HEK293T (cell line): ENCODE measurements at regions not wholly inside any gene's neighbourhood (a gene's known extent, or its start where the extent isn't known, plus 50 kb on each side); places are given as distances from the start of the nearest gene placed in this dataset.

Source experiments
- CTCF ChIA-PET: fragments of 350-600 bp; formaldehyde crosslinking; extraction: SDS; loops from one replicate; lab custom pipeline; 2021; ENCODE audit warnings: antibody characterized with exemption, inconsistent platforms; lab: Yijun Ruan, JAX
- POLR2A ChIA-PET: fragments of 350-600 bp; formaldehyde crosslinking; extraction: SDS; loops from one replicate; lab custom pipeline; 2020; ENCODE audit warnings: antibody characterized with exemption, inconsistent platforms; lab: Yijun Ruan, JAX
- DNase-seq: peaks from one replicate; pipeline ENCODE4 v3.0.0; 2012; ENCODE audit warnings: mixed read lengths; ENCODE audit errors: extremely low spot score
- ARNT ChIP-seq: fragments of 450-650 bp; IDR thresholded peaks from 2 replicates; pipeline ENCODE4 v1.6.1; 2017; ENCODE audit warnings: mild to moderate bottlenecking
- BHLHE40 ChIP-seq: fragments of 450-650 bp; IDR thresholded peaks from 2 replicates; pipeline ENCODE4 v1.6.1; 2016; ENCODE audit warnings: mild to moderate bottlenecking, moderate library complexity, borderline replicate concordance
- CTBP1 ChIP-seq: fragments of 450-650 bp; IDR thresholded peaks from 2 replicates; pipeline ENCODE4 v1.6.1; 2016; ENCODE audit warnings: borderline replicate concordance
- ELF4 ChIP-seq: fragments of 450-650 bp; IDR thresholded peaks from 2 replicates; pipeline ENCODE4 v1.6.1; 2017; ENCODE audit warnings: antibody characterized with exemption
- FOXA1 ChIP-seq: fragments of 450-650 bp; IDR thresholded peaks from 2 replicates; pipeline ENCODE4 v1.6.1; 2016; ENCODE audit warnings: mild to moderate bottlenecking
- FOXK2 ChIP-seq: fragments of 450-650 bp; IDR thresholded peaks from 2 replicates; pipeline ENCODE4 v1.6.1; 2016; ENCODE audit warnings: mild to moderate bottlenecking
- FOXM1 ChIP-seq: fragments of 450-650 bp; IDR thresholded peaks from 2 replicates; pipeline ENCODE4 v1.6.1; 2017; ENCODE audit warnings: mild to moderate bottlenecking, borderline replicate concordance
- HDGF ChIP-seq: fragments of 450-650 bp; IDR thresholded peaks from 2 replicates; pipeline ENCODE4 v1.6.1; 2017; ENCODE audit warnings: antibody characterized with exemption, borderline replicate concordance
- L3MBTL2 ChIP-seq: fragments of 450-650 bp; conservative IDR thresholded peaks from 2 replicates; pipeline ENCODE4 v1.6.1; 2016; ENCODE audit warnings: mild to moderate bottlenecking
- LEF1 ChIP-seq: fragments of 450-650 bp; IDR thresholded peaks from 2 replicates; pipeline ENCODE4 v1.6.1; 2017; ENCODE audit warnings: mild to moderate bottlenecking, borderline replicate concordance
- NFRKB ChIP-seq: fragments of 450-650 bp; IDR thresholded peaks from 2 replicates; pipeline ENCODE4 v1.6.1; 2016; ENCODE audit warnings: mild to moderate bottlenecking, moderate library complexity
- SP1 ChIP-seq: fragments of 450-650 bp; IDR thresholded peaks from 2 replicates; pipeline ENCODE4 v1.6.1; 2017
- SUZ12 ChIP-seq: fragments of 450-650 bp; IDR thresholded peaks from 2 replicates; pipeline ENCODE4 v1.6.1; 2016; ENCODE audit warnings: mild to moderate bottlenecking
- TARDBP ChIP-seq: fragments of 450-650 bp; IDR thresholded peaks from 2 replicates; pipeline ENCODE4 v1.6.1; 2016
- ZNF384 ChIP-seq: fragments of 450-650 bp; IDR thresholded peaks from 2 replicates; pipeline ENCODE4 v1.6.1; 2016
- TF ChIP-seq, protein P1 (sequence below): fragments of 450-650 bp; IDR thresholded peaks from 2 replicates; pipeline ENCODE4 v1.6.1; 2016

- no peak for TF ChIP-seq ARNT
- POLR2A ChIA-PET = no interaction called here
- CTCF ChIA-PET = no interaction called here
- no peak for DNase-seq
Observed at GRCh38 chr7:68938151-68938550, 660.1 kb upstream of the AUTS2 start.

- no peak for DNase-seq
- POLR2A ChIA-PET = no interaction called here
- TF ChIP-seq LEF1 (no peak), L3MBTL2 (no peak), TARDBP (no peak), FOXA1 (no peak), SP1 (no peak), FOXK2 (no peak), HDGF (no peak), SUZ12 (no peak), ELF4 (no peak), ARNT (no peak), NFRKB (no peak), FOXM1 (no peak), ZNF384 (no peak), CTBP1 (no peak), BHLHE40 (no peak)
- TF ChIP-seq, protein P1, sequence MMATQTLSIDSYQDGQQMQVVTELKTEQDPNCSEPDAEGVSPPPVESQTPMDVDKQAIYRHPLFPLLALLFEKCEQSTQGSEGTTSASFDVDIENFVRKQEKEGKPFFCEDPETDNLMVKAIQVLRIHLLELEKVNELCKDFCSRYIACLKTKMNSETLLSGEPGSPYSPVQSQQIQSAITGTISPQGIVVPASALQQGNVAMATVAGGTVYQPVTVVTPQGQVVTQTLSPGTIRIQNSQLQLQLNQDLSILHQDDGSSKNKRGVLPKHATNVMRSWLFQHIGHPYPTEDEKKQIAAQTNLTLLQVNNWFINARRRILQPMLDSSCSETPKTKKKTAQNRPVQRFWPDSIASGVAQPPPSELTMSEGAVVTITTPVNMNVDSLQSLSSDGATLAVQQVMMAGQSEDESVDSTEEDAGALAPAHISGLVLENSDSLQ = no peak
- CTCF ChIA-PET = no interaction called here
Observed at GRCh38 chr7:68943786-68944185, 654.5 kb upstream of the AUTS2 start.

DNA sequence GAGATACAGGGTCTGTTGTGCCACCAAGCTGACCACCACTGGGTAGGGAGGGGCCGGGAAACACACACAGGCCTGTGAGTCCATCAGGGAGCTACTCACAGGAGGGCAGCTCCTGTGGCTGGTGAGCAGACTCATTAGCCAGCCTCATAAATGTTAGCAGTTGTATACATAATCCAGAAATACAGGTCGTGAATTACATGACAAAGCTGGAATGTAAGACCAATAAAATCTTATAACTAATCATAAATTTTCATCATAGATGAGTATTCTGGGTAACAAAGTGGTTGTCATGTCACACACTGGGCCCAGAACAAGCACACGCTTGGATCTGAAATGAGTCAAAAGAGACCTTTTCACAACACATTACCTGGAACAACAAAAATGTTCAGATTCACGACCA, 642.6 kb upstream of the AUTS2 start:
- no peak for TF ChIP-seq HDGF
- no peak for TF ChIP-seq NFRKB
- ChIA-PET POLR2A (no interaction called here), CTCF (no interaction called here)
- DNase-seq = no peak

DNA sequence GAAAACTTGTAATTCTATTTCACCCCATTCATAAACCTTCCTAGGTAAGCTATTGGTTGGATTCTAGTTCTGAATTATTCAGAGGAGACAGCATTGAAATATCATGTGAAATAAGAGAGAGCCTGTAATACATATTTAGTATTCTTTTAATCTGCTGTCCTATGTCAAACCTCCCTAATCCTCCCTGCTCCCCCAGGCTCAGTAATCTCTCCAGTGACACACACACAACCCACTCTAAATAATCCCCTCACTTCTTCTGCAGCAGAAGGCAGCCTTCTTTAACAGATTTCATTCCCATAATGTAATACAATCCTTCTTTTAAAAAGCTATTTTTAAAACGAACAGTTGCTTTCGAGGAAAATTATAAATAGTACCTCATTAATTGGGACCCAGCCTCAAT, 639.7 kb upstream of the AUTS2 start:
- DNase-seq = no peak
- TF ChIP-seq ZNF384 = no peak
- no peak for TF ChIP-seq FOXM1
- no peak for TF ChIP-seq BHLHE40
- no peak for TF ChIP-seq FOXA1
- no peak for TF ChIP-seq LEF1
- TF ChIP-seq HDGF = no peak
- no peak for TF ChIP-seq FOXK2
- no peak for TF ChIP-seq CTBP1
- TF ChIP-seq SP1 = no peak
- no peak for TF ChIP-seq L3MBTL2
- TF ChIP-seq ARNT = no peak
- TF ChIP-seq TARDBP = no peak
- no peak for TF ChIP-seq NFRKB
- CTCF ChIA-PET = no interaction called here
- POLR2A ChIA-PET = no interaction called here

- ChIA-PET POLR2A (no interaction called here), CTCF (no interaction called here)
- TF ChIP-seq CTBP1 = no peak
- no peak for TF ChIP-seq ELF4
- TF ChIP-seq FOXM1 = no peak
- TF ChIP-seq LEF1 = no peak
- no peak for TF ChIP-seq BHLHE40
- TF ChIP-seq HDGF = no peak
- TF ChIP-seq, protein P1 = no peak
- no peak for TF ChIP-seq FOXK2
- no peak for DNase-seq
Observed at GRCh38 chr7:68963552-68963951, 634.7 kb upstream of the AUTS2 start.

GRCh38 chr7:68964060-68964459, 634.2 kb upstream of the AUTS2 start:
- ChIA-PET POLR2A (no interaction called here), CTCF (no interaction called here)
- no peak for DNase-seq
- TF ChIP-seq, protein P1 = no peak
- no peak for TF ChIP-seq ELF4

DNA sequence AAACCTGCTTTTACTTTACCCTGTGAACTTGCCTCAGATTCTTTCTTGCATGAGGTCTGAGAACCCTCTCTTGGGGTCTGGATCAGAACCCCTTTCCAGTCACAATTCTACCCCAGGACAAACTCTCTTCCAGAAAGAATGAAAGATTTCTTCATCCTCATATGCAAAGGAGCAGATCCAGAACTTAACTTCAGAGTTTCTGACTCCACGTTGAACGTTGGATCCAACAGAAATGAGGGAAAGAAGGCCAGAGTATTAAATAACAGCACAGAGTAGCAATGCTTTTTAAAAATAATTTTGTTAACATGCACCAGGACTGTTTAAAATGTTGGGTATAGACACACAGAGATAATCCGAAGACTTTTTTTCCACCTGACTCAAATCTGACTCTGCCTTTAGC, 632.9 kb upstream of the AUTS2 start:
- TF ChIP-seq SUZ12 = no peak
- TF ChIP-seq LEF1 = no peak
- TF ChIP-seq FOXA1 = no peak
- no peak for TF ChIP-seq ELF4
- TF ChIP-seq TARDBP = no peak
- no peak for TF ChIP-seq FOXM1
- TF ChIP-seq SP1 = no peak
- no peak for TF ChIP-seq ARNT
- no peak for TF ChIP-seq CTBP1
- TF ChIP-seq BHLHE40 = no peak
- TF ChIP-seq ZNF384 = no peak
- TF ChIP-seq HDGF = no peak
- no peak for TF ChIP-seq NFRKB
- CTCF ChIA-PET = no interaction called here
- DNase-seq = no peak
- POLR2A ChIA-PET = no interaction called here

DNA sequence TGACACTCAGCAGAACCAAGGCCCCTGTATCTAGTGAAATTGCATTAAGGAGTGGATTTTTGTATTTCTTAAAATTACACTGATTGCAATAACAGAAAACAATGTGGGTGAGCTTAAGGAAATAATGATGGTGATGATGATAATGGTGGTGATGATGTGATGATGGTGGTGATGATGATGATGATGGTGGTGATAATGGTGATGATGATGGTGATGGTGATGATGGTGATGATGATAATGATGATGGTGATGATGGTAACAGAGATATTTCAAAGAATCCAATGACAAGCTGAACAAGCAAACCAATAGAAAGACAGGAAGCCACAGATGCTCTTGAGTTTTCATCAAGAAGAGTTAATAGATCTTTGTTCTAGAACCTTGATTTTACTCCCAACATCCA, 630.7 kb upstream of the AUTS2 start:
- no peak for TF ChIP-seq SUZ12
- TF ChIP-seq NFRKB = no peak
- no peak for TF ChIP-seq ELF4
- no peak for TF ChIP-seq ZNF384
- no peak for TF ChIP-seq FOXA1
- CTCF ChIA-PET = no interaction called here
- POLR2A ChIA-PET = no interaction called here
- no peak for DNase-seq
